ENCODE measurements at regions not wholly inside any gene's neighbourhood (a gene's known extent, or its start where the extent isn't known, plus 50 kb on each side); places are given as distances from the start of the nearest gene placed in this dataset.
A peak's percentile ranks its signal among the peaks of the same experiment; 100 is the strongest.
"Not testable (repeated sequence)": the region's sequence is repeated elsewhere in the genome, so short reads cannot be mapped to it uniquely, and the experiment has no call there.

GRCh38 chr5:56311306-56311905 lies 78.3 kb upstream of the ANKRD55 start:
- peak in 8 of 11 donors; percentile 31 to 65 (median 43) for DNase-seq (ENCODE audit: extremely low read depth in 1 of 11, low read depth in 9 of 11, low spot score in 4 of 11)

DNA sequence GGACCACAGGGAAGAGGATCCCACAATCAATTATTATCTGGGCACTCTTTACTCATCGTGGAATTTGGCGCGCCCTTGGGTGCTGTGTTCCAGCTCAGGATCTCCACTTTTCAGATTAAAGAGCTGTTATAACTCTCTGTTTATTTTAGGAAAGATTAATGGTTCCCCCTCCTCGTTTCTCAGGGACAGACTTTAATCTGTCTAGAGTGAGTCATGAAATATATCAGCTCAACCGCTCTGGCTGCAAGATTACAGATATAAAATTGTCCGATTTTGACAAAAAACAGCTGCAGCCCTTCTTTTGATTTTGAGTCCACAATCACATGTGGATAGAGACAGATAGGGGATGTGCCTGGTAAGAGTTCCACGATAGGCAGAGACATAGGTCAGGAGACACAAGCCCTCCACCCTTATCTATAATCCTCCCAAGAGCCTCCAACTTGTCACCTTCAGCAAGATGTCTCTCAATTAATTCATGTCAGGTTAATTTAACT lies 77.6 kb upstream of the ANKRD55 start:
- no peak for DNase-seq (ENCODE audit: extremely low read depth in 1 of 11, low read depth in 9 of 11, low spot score in 4 of 11)

DNA sequence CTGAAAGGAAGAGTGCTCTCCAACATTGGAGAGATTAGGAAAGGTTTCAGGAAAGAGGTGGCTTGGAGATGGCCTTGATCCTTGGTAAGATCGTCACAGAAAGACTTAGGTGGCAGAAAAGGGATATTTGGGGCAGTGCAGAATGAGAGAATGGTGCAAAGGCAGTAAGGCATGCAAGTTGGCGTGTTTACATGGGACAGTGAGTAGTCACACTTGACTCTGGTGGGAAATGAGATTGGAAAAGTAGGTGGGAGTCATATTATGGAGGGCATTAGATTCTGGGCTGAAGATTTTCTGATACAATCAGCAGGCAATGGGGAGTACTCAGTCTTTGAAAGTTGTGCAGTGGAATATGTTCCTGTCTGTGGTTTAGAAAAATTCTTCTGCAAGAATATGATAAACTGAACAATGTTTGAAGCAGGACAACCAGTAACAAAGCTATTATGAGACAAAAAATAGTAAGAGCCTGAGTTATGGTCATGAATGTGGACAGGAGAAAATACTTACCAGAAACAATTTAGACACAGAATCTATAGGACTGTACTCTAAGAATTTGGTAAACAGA lies 76.2 kb upstream of the ANKRD55 start:
- no peak for DNase-seq (ENCODE audit: extremely low read depth in 1 of 11, low read depth in 9 of 11, low spot score in 4 of 11)

DNA sequence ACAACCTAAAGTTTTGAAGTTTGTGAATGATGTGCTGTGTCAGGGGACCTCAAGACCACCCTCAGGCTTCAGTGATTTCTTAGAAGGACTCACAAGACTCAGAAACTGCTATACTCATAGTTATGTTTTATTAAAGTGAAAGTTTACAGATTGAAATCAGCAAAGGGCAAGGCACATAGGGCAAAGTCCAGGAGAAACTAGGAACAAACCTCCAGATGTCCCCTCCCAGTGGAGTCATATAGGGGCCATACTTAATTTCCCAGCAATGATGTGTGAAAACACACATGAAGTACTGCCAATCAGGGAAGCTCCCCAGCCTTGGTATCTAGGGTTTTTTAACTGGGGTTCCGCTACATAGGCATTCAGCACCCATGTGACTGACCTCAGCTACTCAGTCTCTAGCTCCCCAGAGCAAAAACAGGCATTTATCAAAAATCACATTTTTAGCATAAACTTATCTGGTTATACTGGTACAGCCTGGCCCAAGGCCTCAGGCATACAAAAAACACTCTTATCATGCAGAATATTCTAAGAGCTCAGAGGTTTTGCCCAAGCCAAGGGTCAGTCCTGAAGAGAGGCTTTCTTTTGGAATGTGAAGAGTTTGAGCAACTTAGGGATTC lies 74.7 kb upstream of the ANKRD55 start:
- no peak for DNase-seq (ENCODE audit: extremely low read depth in 1 of 11, low read depth in 9 of 11, low spot score in 4 of 11)

- no peak for DNase-seq (ENCODE audit: extremely low read depth in 1 of 11, low read depth in 9 of 11, low spot score in 4 of 11)
Measured at GRCh38 chr5:56306433-56307150, 73.5 kb upstream of the ANKRD55 start.

GRCh38 chr5:56305001-56305950 lies 72.1 kb upstream of the ANKRD55 start:
- no peak for DNase-seq (ENCODE audit: extremely low read depth in 1 of 11, low read depth in 9 of 11, low spot score in 4 of 11)

GRCh38 chr5:56303511-56303910 lies 70.4 kb upstream of the ANKRD55 start:
- no peak for DNase-seq (ENCODE audit: extremely low read depth in 1 of 11, low read depth in 9 of 11, low spot score in 4 of 11)

DNA sequence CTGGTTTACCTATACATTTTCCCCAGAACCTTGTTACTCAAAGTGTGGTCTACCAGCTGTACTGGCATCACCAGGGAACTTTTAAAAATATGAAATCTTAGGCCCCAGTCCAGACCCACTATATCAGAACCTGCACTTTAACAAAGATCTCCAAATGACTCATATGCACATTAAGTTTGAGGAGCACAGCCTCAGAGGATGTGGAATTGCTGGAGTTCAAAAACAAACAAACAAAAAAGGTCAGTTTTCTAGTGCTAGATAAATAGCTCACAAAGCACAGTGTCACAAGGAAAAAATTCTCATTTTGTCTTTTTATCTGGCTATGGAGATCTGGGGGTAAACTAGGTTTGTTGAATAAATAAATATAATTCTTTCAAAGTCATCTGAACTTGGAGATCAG lies 68.9 kb upstream of the ANKRD55 start:
- DNase-seq (ENCODE audit: extremely low read depth in 1 of 11, low read depth in 9 of 11, low spot score in 4 of 11) = no peak

DNA sequence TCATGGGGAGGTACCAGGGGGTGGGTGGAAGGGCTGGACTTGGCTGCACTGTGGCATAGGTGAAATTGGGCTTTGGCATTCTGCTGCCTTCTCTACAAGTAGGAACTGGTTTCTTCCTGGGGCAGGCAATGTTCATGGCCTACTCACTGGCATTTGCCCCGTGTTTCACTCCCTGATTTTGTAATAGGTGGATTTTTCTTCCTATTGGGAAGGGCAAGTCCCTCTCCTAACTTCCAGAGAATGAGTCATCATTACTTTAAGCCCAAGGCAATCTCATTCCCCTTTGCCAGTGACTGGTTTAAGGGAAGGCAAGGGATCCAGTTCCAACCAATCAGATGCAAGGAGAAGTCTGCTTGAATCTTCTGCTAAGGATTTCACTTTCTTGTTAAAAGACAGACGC lies 67.9 kb upstream of the ANKRD55 start:
- DNase-seq (ENCODE audit: extremely low read depth in 1 of 11, low read depth in 9 of 11, low spot score in 4 of 11) = no peak

DNA sequence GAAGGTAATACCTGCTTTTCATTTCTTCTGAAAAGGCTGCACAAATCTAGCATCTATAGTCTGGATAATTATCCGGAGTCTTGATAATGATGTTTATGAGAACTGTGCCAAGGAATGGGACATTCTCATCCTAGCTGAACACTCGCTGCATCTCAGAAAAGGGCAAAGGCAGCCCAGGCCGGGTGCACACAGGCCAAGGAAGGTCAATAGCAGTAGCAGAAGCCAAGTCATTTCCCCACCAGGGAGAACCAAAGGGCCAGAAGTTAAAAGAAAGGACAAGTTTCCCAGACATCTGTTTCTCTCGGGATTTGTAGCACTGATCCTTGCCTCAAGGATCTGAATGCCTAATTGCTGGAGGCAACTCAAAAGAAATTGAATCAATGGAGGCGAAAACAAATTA lies 66.1 kb upstream of the ANKRD55 start:
- DNase-seq (ENCODE audit: extremely low read depth in 1 of 11, low read depth in 9 of 11, low spot score in 4 of 11) = no peak

DNA sequence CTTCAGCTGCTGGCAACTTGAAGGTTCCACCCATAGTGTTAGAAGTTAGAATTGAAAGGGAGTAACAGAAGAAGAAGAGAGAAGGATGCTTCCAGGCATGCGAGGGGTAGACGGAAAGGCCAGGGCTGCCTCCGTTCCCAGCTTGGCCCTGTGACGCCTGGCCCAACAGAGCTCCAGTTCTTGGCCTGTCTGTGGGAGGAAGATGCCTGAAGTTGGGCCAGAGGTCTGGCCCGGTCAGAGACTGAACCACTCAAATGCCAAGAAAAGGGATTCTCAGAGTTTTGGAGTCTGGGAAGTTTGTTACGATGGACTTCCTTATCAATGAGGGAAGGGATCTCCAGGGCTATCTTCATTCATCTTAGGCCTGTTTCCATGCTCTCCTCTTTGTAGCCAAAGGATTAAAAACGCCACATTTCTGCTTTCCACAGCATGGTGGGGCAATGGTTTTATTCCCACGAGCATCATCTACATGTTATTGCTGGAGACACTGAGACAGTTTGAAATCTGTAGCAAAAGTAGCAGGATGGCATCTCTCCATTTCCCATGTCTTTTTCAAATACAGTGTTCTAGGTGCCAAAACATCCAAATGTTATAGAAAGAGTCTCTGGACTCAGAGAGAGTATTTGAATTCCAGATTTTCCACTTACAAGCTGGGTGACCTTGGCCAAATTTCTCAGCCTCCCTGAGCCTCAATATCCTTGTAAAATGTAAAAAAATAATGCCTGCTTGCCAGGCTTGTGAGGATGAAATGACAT lies 65.4 kb upstream of the ANKRD55 start:
- no peak for DNase-seq (ENCODE audit: extremely low read depth in 1 of 11, low read depth in 9 of 11, low spot score in 4 of 11)

DNA sequence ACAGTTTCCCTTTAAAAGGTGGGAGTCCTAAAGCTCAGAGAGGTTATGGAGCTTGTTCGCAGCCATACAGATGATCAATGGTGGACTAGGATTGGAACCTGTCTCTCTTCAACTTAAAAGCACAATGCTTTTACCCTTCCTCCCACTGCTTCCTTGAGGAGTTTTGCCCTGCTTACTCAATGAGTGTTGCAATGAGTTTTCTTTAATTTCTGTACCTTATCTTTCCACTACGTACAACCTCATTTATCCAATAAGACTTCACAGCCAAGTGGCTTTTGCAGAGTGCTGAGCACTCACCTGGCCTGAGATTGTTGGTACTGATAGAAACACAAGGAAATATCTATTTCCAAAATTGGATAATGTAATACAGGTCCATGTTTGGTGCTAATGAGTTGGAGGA lies 64.7 kb upstream of the ANKRD55 start:
- no peak for DNase-seq (ENCODE audit: extremely low read depth in 1 of 11, low read depth in 9 of 11, low spot score in 4 of 11)

- DNase-seq (ENCODE audit: extremely low read depth in 1 of 11, low read depth in 9 of 11, low spot score in 4 of 11) = not testable (repeated sequence)
Measured at GRCh38 chr5:56295311-56295710, 62.2 kb upstream of the ANKRD55 start.

DNA sequence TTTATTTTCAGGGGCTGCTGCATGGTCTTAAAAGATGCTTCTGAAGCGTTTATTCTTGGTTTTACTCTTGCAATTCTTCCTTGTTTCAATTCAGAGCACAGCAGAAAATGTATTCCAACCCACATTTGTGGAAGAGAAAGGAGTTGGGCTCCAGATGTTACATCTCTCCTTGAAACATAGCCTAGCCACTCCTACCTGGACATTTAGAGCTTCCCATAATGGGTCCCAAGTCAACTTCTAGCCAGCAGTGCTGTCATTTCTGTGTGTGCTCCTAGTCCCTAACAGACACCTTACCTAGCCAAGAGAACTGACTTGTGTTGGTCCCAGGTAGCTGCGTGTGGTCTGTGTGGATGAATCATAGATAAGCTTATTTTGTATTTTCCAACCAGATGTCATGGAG lies 61.2 kb upstream of the ANKRD55 start:
- DNase-seq (ENCODE audit: extremely low read depth in 1 of 11, low read depth in 9 of 11, low spot score in 4 of 11) = no peak

DNA sequence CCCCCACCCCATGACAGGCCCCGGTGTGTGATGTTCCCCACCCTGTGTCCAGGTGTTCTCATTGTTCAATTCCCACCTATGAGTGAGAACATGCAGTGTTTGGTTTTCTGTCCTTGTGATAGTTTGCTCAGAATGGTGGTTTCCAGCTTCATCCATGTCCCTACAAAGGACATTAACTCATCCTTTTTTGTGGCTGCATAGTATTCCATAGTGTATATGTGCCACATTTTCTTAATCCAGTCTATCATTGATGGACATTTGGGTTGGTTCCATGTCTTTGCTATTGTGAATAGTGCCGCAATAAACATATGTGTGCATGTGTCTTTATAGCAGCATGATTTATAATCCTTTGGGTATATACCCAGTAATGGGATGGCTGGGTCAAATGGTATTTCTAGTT lies 59.7 kb upstream of the ANKRD55 start:
- DNase-seq (ENCODE audit: extremely low read depth in 1 of 11, low read depth in 9 of 11, low spot score in 4 of 11) = not testable (repeated sequence)

- DNase-seq (ENCODE audit: extremely low read depth in 1 of 11, low read depth in 9 of 11, low spot score in 4 of 11) = no peak
Measured at GRCh38 chr5:56291661-56292374, 58.7 kb upstream of the ANKRD55 start.

GRCh38 chr5:56291079-56291643 lies 58.0 kb upstream of the ANKRD55 start:
- no peak for DNase-seq (ENCODE audit: extremely low read depth in 1 of 11, low read depth in 9 of 11, low spot score in 4 of 11)
